ENCODE measurements at regions not wholly inside any gene's neighbourhood (a gene's known extent, or its start where the extent isn't known, plus 50 kb on each side); places are given as distances from the start of the nearest gene placed in this dataset.

DNA sequence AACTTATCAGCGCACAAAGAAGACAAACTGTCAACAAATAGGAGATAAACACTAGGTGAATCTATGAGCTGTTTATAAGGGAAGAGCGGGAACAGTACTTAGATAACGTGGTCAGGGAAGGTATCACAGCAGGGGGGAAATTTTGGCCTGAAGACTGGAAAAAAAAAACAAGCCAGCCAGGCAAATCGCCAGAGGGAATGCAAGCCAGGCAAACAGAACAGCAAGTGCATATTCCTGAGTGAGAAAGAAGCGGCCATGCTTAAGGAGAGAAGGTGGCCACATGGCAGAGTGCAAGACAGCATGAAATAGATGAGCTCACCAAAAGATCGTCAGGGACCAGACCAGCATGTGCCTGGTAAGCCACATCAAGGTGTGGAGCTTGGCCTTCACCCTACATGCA lies 466.5 kb upstream of the ARID1B start:
- DNase-seq (no peak), ATAC-seq (ENCODE audit: low read depth) (no peak)
- no peak overlapping the region for H3K4me2 ChIP-seq (ENCODE audit: low read depth, low read length)
- no peaks in the 10 kb centered on the region for H3K4me1 ChIP-seq (ENCODE audit: control insufficient read depth, insufficient read depth, low read length)
- H3K14ac ChIP-seq (replicated peaks; ENCODE audit: low read depth, low read length): no peak overlapping the region
- WGBS, 2 experiments (ENCODE audit: extremely low coverage in 2 of 2, insufficient read length in 1 of 2): 25% methylated on average over 1 of the region's 6 CpGs; no CpG with 5 or more reads in 1 of the 2 experiments
- H3K18ac ChIP-seq (ENCODE audit: low read depth, low read length): no peak overlapping the region
- no peak overlapping the region for H3K23ac ChIP-seq (ENCODE audit: low read depth, low read length)
- H2BK15ac ChIP-seq (ENCODE audit: low read depth, low read length): no peak overlapping the region
- BruUV-seq (replicated peaks): no TSS peak
- no peak overlapping the region for H3K27ac ChIP-seq (ENCODE audit: insufficient read depth, low read length)
- no peak overlapping the region for H3K56ac ChIP-seq (ENCODE audit: extremely low read depth, insufficient read depth, low read length)
- H3K79me1 ChIP-seq (ENCODE audit: low read depth in 1 of 2, low read length in 2 of 2): no peaks in the 10 kb centered on the region
- H2BK120ac ChIP-seq (ENCODE audit: low read depth, low read length): no peak overlapping the region
- no peaks in the 10 kb centered on the region for H3K9me1 ChIP-seq (ENCODE audit: insufficient read depth, low read length)
- H2BK20ac ChIP-seq (ENCODE audit: low read depth, low read length): no peak overlapping the region
- no peaks in the 10 kb centered on the region for H3K36me3 ChIP-seq (ENCODE audit: control insufficient read depth, insufficient read depth, low read length)
- no peak overlapping the region for H2AK5ac ChIP-seq (ENCODE audit: low read depth, low read length)
- no peak for TF ChIP-seq CEBPB (IDR thresholded peaks at IDR 0.05; ENCODE audit: low read depth, low read length)
- TF ChIP-seq MAZ (IDR thresholded peaks at IDR 0.05; ENCODE audit: borderline replicate concordance, low read depth, low read length): no peak
- H3K27me3 ChIP-seq (ENCODE audit: control insufficient read depth, insufficient read depth, low read length): no peaks in the 10 kb centered on the region; the same call in 1 of the 2 replicates
- in situ Hi-C loops (cut with MboI; ENCODE audit: low sequenced_read_pairs) (no loop called here), dilution Hi-C loops (cut with HindIII; ENCODE audit: low sequenced_read_pairs, unreplicated experiment) (no loop called here), intact Hi-C loops (cut with micrococcal nuclease) (no loop called here)
- H3K9ac ChIP-seq (ENCODE audit: low read depth, low read length): no peak overlapping the region
- no peak overlapping the region for H2BK5ac ChIP-seq (ENCODE audit: low read depth, low read length, poor library complexity, severe bottlenecking)
- no peaks in the 10 kb centered on the region for H3K9me3 ChIP-seq (ENCODE audit: control insufficient read depth, insufficient read depth, low read length)
- H2AFZ ChIP-seq (replicated peaks; ENCODE audit: low read length, poor library complexity): no peak overlapping the region
- ChIA-PET CTCF (no interaction called here), POLR2A (ENCODE audit: unreplicated experiment) (no interaction called here)
- no peak overlapping the region for H3K4me3 ChIP-seq (ENCODE audit: insufficient read depth, low read depth, low read length)
- no peak overlapping the region for H4K5ac ChIP-seq (ENCODE audit: low read depth, low read length)
- H3K4ac ChIP-seq (ENCODE audit: low read depth, low read length): no peak overlapping the region
- H2AK9ac ChIP-seq (replicated peaks; ENCODE audit: low read depth, low read length, poor library complexity): no peak overlapping the region
- H4K20me1 ChIP-seq (ENCODE audit: insufficient read depth, low read length): no peaks in the 10 kb centered on the region
- H4K91ac ChIP-seq (ENCODE audit: insufficient read depth, low read depth, low read length): no peak overlapping the region
- H4K8ac ChIP-seq (ENCODE audit: low read depth in 2 of 2, low read length in 2 of 2): no peak overlapping the region
